ENCODE measurements at regions not wholly inside any gene's neighbourhood (a gene's known extent, or its start where the extent isn't known, plus 50 kb on each side); places are given as distances from the start of the nearest gene placed in this dataset.

DNA sequence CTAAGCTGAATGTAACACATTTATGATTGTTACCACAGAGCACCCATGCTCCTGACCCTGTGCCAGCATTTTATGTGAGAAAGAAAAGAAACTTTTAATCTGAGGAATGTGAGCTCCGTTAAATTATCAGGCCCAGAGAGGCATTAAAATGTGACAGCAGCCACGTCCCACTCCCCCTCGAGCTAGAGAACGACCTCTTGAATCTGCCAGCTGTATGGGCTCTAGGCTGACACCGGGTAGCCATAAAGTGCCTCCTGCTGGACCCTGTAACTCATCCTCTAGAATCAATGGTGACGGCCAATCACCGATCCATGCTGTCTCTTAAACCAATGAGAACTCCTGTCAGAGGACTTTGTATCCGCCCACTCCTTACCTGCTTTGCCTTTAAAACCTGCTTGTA is 110.2 kb upstream of the ADRA2C start:
- TF ChIP-seq ZFP30 (CRISPR knock-in tag; IDR thresholded peaks at IDR 0.05) (no peak), OSR1 (CRISPR knock-in tag; IDR thresholded peaks at IDR 0.05) (no peak), ARNTL (CRISPR knock-in tag; IDR thresholded peaks at IDR 0.05; ENCODE audit: borderline replicate concordance, low read depth) (no peak), CSRNP3 (CRISPR knock-in tag; IDR thresholded peaks at IDR 0.05) (no peak), ZNF8 (CRISPR knock-in tag; IDR thresholded peaks at IDR 0.05) (no peak), SNAI2 (CRISPR knock-in tag; IDR thresholded peaks at IDR 0.05) (no peak), CSDC2 (CRISPR knock-in tag; IDR thresholded peaks at IDR 0.05) (no peak), ESRRG (CRISPR knock-in tag; IDR thresholded peaks at IDR 0.05) (no peak), GLIS3 (CRISPR knock-in tag; IDR thresholded peaks at IDR 0.05) (no peak), ZNF70 (CRISPR knock-in tag; IDR thresholded peaks at IDR 0.05) (no peak), RARB (CRISPR knock-in tag; IDR thresholded peaks at IDR 0.05) (no peak), ISL1 (CRISPR knock-in tag; IDR thresholded peaks at IDR 0.05) (no peak), PPARA (CRISPR knock-in tag; IDR thresholded peaks at IDR 0.05; ENCODE audit: borderline replicate concordance) (no peak), POU6F1 (CRISPR knock-in tag; IDR thresholded peaks at IDR 0.05; ENCODE audit: borderline replicate concordance, low read depth) (no peak), TOX (CRISPR knock-in tag; IDR thresholded peaks at IDR 0.05; ENCODE audit: borderline replicate concordance) (no peak), ZFP3 (CRISPR knock-in tag; IDR thresholded peaks at IDR 0.05) (no peak)
- TF ChIP-seq, protein P1, sequence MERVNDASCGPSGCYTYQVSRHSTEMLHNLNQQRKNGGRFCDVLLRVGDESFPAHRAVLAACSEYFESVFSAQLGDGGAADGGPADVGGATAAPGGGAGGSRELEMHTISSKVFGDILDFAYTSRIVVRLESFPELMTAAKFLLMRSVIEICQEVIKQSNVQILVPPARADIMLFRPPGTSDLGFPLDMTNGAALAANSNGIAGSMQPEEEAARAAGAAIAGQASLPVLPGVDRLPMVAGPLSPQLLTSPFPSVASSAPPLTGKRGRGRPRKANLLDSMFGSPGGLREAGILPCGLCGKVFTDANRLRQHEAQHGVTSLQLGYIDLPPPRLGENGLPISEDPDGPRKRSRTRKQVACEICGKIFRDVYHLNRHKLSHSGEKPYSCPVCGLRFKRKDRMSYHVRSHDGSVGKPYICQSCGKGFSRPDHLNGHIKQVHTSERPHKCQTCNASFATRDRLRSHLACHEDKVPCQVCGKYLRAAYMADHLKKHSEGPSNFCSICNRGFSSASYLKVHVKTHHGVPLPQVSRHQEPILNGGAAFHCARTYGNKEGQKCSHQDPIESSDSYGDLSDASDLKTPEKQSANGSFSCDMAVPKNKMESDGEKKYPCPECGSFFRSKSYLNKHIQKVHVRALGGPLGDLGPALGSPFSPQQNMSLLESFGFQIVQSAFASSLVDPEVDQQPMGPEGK (CRISPR knock-in tag; IDR thresholded peaks at IDR 0.05; ENCODE audit: borderline replicate concordance) = no peak
- no peak for ATAC-seq

DNA sequence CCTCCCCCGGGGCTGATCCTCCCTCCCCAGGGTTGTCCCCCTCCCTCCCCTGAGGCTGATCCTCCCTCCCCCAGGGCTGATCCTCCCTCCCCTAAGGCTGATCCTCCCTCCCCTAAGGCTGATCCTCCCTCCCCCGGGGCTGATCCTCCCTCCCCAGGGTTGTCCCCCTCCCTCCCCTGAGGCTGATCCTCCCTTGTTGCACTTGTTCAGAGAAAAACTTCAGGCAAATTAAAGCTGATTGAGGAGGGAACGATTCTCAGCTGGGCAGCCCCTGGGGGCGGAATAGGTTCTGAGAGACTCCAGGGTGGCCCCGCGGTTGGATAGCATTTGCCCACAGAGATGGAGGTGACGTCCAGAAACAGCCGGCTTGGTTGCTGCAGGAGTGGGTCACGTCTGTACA is 110.7 kb upstream of the ADRA2C start:
- ATAC-seq = no peak
- TF ChIP-seq ZNF565 (CRISPR knock-in tag; conservative IDR thresholded peaks at IDR 0.05; ENCODE audit: low read depth) (no peak), ZFP30 (CRISPR knock-in tag; IDR thresholded peaks at IDR 0.05) (no peak), ZFP3 (CRISPR knock-in tag; IDR thresholded peaks at IDR 0.05) (no peak), BACH2 (CRISPR knock-in tag; IDR thresholded peaks at IDR 0.05; ENCODE audit: borderline replicate concordance) (no peak), TSHZ2 (CRISPR knock-in tag; IDR thresholded peaks at IDR 0.05) (no peak), SNAI2 (CRISPR knock-in tag; IDR thresholded peaks at IDR 0.05) (no peak), TOX (CRISPR knock-in tag; IDR thresholded peaks at IDR 0.05; ENCODE audit: borderline replicate concordance) (no peak), POU6F1 (CRISPR knock-in tag; IDR thresholded peaks at IDR 0.05; ENCODE audit: borderline replicate concordance, low read depth) (no peak), CSDC2 (CRISPR knock-in tag; IDR thresholded peaks at IDR 0.05) (no peak), GLIS3 (CRISPR knock-in tag; IDR thresholded peaks at IDR 0.05) (no peak), ZC3H10 (CRISPR knock-in tag; IDR thresholded peaks at IDR 0.05) (no peak), CREB5 (CRISPR knock-in tag; IDR thresholded peaks at IDR 0.05; ENCODE audit: low read depth) (no peak), ESRRG (CRISPR knock-in tag; IDR thresholded peaks at IDR 0.05) (no peak)
